Right ventricle myocardium inferior (tissue), 1 donor: ENCODE measurements at regions not wholly inside any gene's neighbourhood (a gene's known extent, or its start where the extent isn't known, plus 50 kb on each side); places are given as distances from the start of the nearest gene placed in this dataset.
"Not testable (repeated sequence)": the region's sequence is repeated elsewhere in the genome, so short reads cannot be mapped to it uniquely, and the experiment has no call there.

Experiments
- ATAC-seq: fragments of 200-7000 bp; cut with Tn5 transposase; one replicate; pipeline ENCODE4 v1.9.1; 2020; ENCODE audit warnings: mild to moderate bottlenecking, moderate library complexity
- DNase-seq: peaks from one replicate; pipeline ENCODE4 v3.0.0; 2021; ENCODE audit errors: missing footprints
- intact Hi-C: fragments of 100-400 bp; cut with DNase I; formaldehyde crosslinking; loops from one replicate; pipeline ENCODE4 v1.11.0; 2022
- donor health status: DM: no; HTN: yes; CAD: no; lungs with severe emphysema.

- no peak for ATAC-seq
- intact Hi-C loops = loop anchor here (10.0 kb wide), 1 partner anchor 451 kb away; no protein-coding TSS in a partner anchor
- no peak for DNase-seq
Measured at GRCh38 chr1:81304187-81304586, 496.5 kb upstream of the ADGRL2 start.

GRCh38 chr1:81299892-81300291 lies 500.8 kb upstream of the ADGRL2 start:
- intact Hi-C loops = loop anchor here (10.0 kb wide), 1 partner anchor 455 kb away; no protein-coding TSS in a partner anchor
- DNase-seq (no peak), ATAC-seq (no peak)

GRCh38 chr1:81298266-81298665 lies 502.5 kb upstream of the ADGRL2 start:
- ATAC-seq (no peak), DNase-seq (no peak)
- intact Hi-C loops = no loop called here

GRCh38 chr1:81296601-81297000 lies 504.1 kb upstream of the ADGRL2 start:
- DNase-seq = no peak
- no peak for ATAC-seq
- intact Hi-C loops = no loop called here

GRCh38 chr1:81290326-81290725 lies 510.4 kb upstream of the ADGRL2 start:
- intact Hi-C loops = no loop called here
- ATAC-seq = no peak
- DNase-seq = no peak

GRCh38 chr1:81288689-81289088 lies 512.0 kb upstream of the ADGRL2 start:
- DNase-seq (no peak), ATAC-seq (no peak)
- intact Hi-C loops = no loop called here

GRCh38 chr1:81287411-81288080 lies 513.2 kb upstream of the ADGRL2 start:
- DNase-seq (no peak), ATAC-seq (no peak)
- intact Hi-C loops = no loop called here

GRCh38 chr1:81270051-81270450 lies 530.7 kb upstream of the ADGRL2 start:
- intact Hi-C loops = no loop called here
- no peak for DNase-seq
- no peak for ATAC-seq

- intact Hi-C loops = no loop called here
- no peak for DNase-seq
- no peak for ATAC-seq
Measured at GRCh38 chr1:81264976-81265375, 535.8 kb upstream of the ADGRL2 start.

GRCh38 chr1:81259625-81260411 lies 540.9 kb upstream of the ADGRL2 start:
- intact Hi-C loops = no loop called here
- ATAC-seq = no peak
- no peak for DNase-seq

GRCh38 chr1:81254560-81254959 lies 546.2 kb upstream of the ADGRL2 start:
- ATAC-seq = no peak
- intact Hi-C loops = no loop called here
- no peak for DNase-seq

- DNase-seq (no peak), ATAC-seq (no peak)
- intact Hi-C loops = no loop called here
Measured at GRCh38 chr1:81254068-81254467, 546.7 kb upstream of the ADGRL2 start.

- intact Hi-C loops = no loop called here
- ATAC-seq (no peak), DNase-seq (no peak)
Measured at GRCh38 chr1:81252471-81253151, 548.1 kb upstream of the ADGRL2 start.

- ATAC-seq, DNase-seq, intact Hi-C loops: not testable (repeated sequence)
Measured at GRCh38 chr1:81250825-81251224, 549.9 kb upstream of the ADGRL2 start.

- intact Hi-C loops, ATAC-seq: not testable (repeated sequence)
Measured at GRCh38 chr1:81245084-81245715, 555.5 kb upstream of the ADGRL2 start.

GRCh38 chr1:81244612-81245011 lies 556.1 kb upstream of the ADGRL2 start:
- intact Hi-C loops, DNase-seq, ATAC-seq: not testable (repeated sequence)

More at GRCh38 chr1:81245084-81245715, 555.5 kb upstream of the ADGRL2 start:
- not testable (repeated sequence) for DNase-seq

- no peak for ATAC-seq
- intact Hi-C loops = no loop called here
- no peak for DNase-seq
Measured at GRCh38 chr1:81242103-81242502, 558.6 kb upstream of the ADGRL2 start.

- no peak for ATAC-seq
- intact Hi-C loops = no loop called here
- no peak for DNase-seq
Measured at GRCh38 chr1:81238129-81238528, 562.6 kb upstream of the ADGRL2 start.

- ATAC-seq = no peak
- no peak for DNase-seq
- intact Hi-C loops = no loop called here
Measured at GRCh38 chr1:81237473-81238089, 563.2 kb upstream of the ADGRL2 start.
